AG10803 (cell line): ENCODE measurements at regions not wholly inside any gene's neighbourhood (a gene's known extent, or its start where the extent isn't known, plus 50 kb on each side); places are given as distances from the start of the nearest gene placed in this dataset.
A peak's percentile ranks its signal among the peaks of the same experiment; 100 is the strongest.

Experiments
- DNase-seq: peaks from one replicate; pipeline ENCODE4 v3.0.0; 2010; ENCODE audit warnings: low read depth
- H3K4me3 ChIP-seq: 2 replicates; pipeline ENCODE4 v1.5.1; 2011; ENCODE audit warnings: mild to moderate bottlenecking, low read length, control low read depth
- CTCF ChIP-seq: conservative IDR thresholded peaks from 2 replicates; pipeline ENCODE4 v1.5.1; 2011; ENCODE audit warnings: mild to moderate bottlenecking, low read length, control low read depth, inconsistent platforms

- no peak for TF ChIP-seq CTCF
- peak; percentile 90 for DNase-seq
- H3K4me3 ChIP-seq, result no peak overlapping the region
These were observed 308.3 kb upstream of the CCDC54 start for GRCh38 chr3:107068980-107069379.

- no peak for DNase-seq
- TF ChIP-seq CTCF, result no peak
These were observed 300.3 kb upstream of the CCDC54 start for GRCh38 chr3:107076946-107077345.

GRCh38 chr3:107077391-107077790, 299.8 kb upstream of the CCDC54 start:
- TF ChIP-seq CTCF, result no peak
- no peak overlapping the region for H3K4me3 ChIP-seq
- no peak for DNase-seq

More at GRCh38 chr3:107076946-107077345, 300.3 kb upstream of the CCDC54 start:
- no peak overlapping the region for H3K4me3 ChIP-seq

- DNase-seq, result no peak
- no peak for TF ChIP-seq CTCF
- no peak overlapping the region for H3K4me3 ChIP-seq
These were observed 294.7 kb upstream of the CCDC54 start for GRCh38 chr3:107082527-107082926.

GRCh38 chr3:107085261-107085660, 292.0 kb upstream of the CCDC54 start:
- no peak for TF ChIP-seq CTCF
- no peak overlapping the region for H3K4me3 ChIP-seq
- peak; percentile 18 for DNase-seq

GRCh38 chr3:107092121-107092520, 285.1 kb upstream of the CCDC54 start:
- DNase-seq, result no peak
- no peak overlapping the region for H3K4me3 ChIP-seq
- TF ChIP-seq CTCF, result no peak

GRCh38 chr3:107098864-107099263, 278.4 kb upstream of the CCDC54 start:
- H3K4me3 ChIP-seq, result no peak overlapping the region
- TF ChIP-seq CTCF, result no peak
- no peak for DNase-seq
